Astrocyte (in vitro differentiated cells and primary cell): ENCODE measurements at regions not wholly inside any gene's neighbourhood (a gene's known extent, or its start where the extent isn't known, plus 50 kb on each side); places are given as distances from the start of the nearest gene placed in this dataset.

Experiments used
- DNase-seq: peaks from one replicate; pipeline ENCODE4 v3.0.0-alpha.2; 2010; ENCODE audit warnings: low read depth
- FAIRE-seq: peaks from 2 replicates; lab custom pipeline; 2011; peaks lifted over from hg19 to GRCh38; lab: Jason Lieb, UNC
- H2AFZ ChIP-seq: 2 replicates; pipeline ENCODE4 v1.6.0; 2012; ENCODE audit warnings: low read depth, low read length, inconsistent platforms
- H3K27ac ChIP-seq: 2 replicates; pipeline ENCODE4 v1.5.1; 2011; ENCODE audit warnings: low read depth, low read length, inconsistent platforms
- H3K27me3 ChIP-seq: 2 replicates; pipeline ENCODE4 v1.6.0; 2011; ENCODE audit warnings: low read length, inconsistent platforms; ENCODE audit not compliant: insufficient read depth
- H3K36me3 ChIP-seq: 2 replicates; pipeline ENCODE4 v1.5.1; 2011; ENCODE audit warnings: low read length, inconsistent platforms; ENCODE audit not compliant: insufficient read depth
- H3K4me1 ChIP-seq: 2 replicates; pipeline ENCODE4 v1.5.1; 2011; ENCODE audit warnings: low read length, inconsistent platforms; ENCODE audit not compliant: insufficient read depth
- H3K4me2 ChIP-seq: 2 replicates; pipeline ENCODE4 v1.6.0; 2012; ENCODE audit warnings: low read length, inconsistent platforms
- H3K4me3 ChIP-seq: 2 replicates; pipeline ENCODE4 v1.5.1; 2011; ENCODE audit warnings: low read depth, mild to moderate bottlenecking, low read length, inconsistent platforms; ENCODE audit not compliant: insufficient read depth
- H3K79me2 ChIP-seq: 2 replicates; pipeline ENCODE4 v1.6.0; 2012; ENCODE audit warnings: mild to moderate bottlenecking, low read length, inconsistent platforms; ENCODE audit not compliant: insufficient read depth
- H3K9ac ChIP-seq: 2 replicates; pipeline ENCODE4 v1.6.0; 2012; ENCODE audit warnings: mild to moderate bottlenecking, low read length, inconsistent platforms
- H3K9me3 ChIP-seq: 2 replicates; pipeline ENCODE4 v1.5.1; 2012; ENCODE audit warnings: low read depth, mild to moderate bottlenecking, low read length, inconsistent platforms; ENCODE audit not compliant: insufficient read depth
- H4K20me1 ChIP-seq: 2 replicates; pipeline ENCODE4 v1.6.0; 2012; ENCODE audit warnings: low read length, inconsistent platforms; ENCODE audit not compliant: insufficient read depth
- H3K27ac Mint-ChIP-seq: one replicate; pipeline ENCODE4 v1.8.0; 2021; ENCODE audit warnings: mild to moderate bottlenecking, mixed read lengths; ENCODE audit not compliant: unreplicated experiment
- H3K27me3 Mint-ChIP-seq: one replicate; pipeline ENCODE4 v1.8.0; 2021; ENCODE audit warnings: low read depth, mixed read lengths; ENCODE audit not compliant: unreplicated experiment
- H3K36me3 Mint-ChIP-seq: one replicate; pipeline ENCODE4 v1.8.0; 2021; ENCODE audit warnings: low read depth, mixed read lengths; ENCODE audit not compliant: unreplicated experiment
- H3K4me1 Mint-ChIP-seq: one replicate; pipeline ENCODE4 v1.8.0; 2021; ENCODE audit warnings: low read depth, mixed read lengths; ENCODE audit not compliant: unreplicated experiment
- H3K4me3 Mint-ChIP-seq: one replicate; pipeline ENCODE4 v1.8.0; 2021; ENCODE audit warnings: mild to moderate bottlenecking, moderate library complexity, mixed read lengths; ENCODE audit not compliant: unreplicated experiment
- H3K9me3 Mint-ChIP-seq: one replicate; pipeline ENCODE4 v1.8.0; 2021; ENCODE audit warnings: mild to moderate bottlenecking, mixed read lengths; ENCODE audit not compliant: unreplicated experiment
- CTCF ChIP-seq: IDR thresholded peaks from 2 replicates; pipeline ENCODE4 v1.5.1; 2011; ENCODE audit warnings: low read depth, mild to moderate bottlenecking, inconsistent platforms, low read length, moderate library complexity; ENCODE audit not compliant: insufficient read depth
- EZH2 ChIP-seq: IDR thresholded peaks from 2 replicates; pipeline ENCODE4 v1.6.1; 2012; ENCODE audit warnings: mild to moderate bottlenecking, low read length, inconsistent platforms; ENCODE audit not compliant: insufficient read depth

- no peaks in the 10 kb centered on the region for H4K20me1 ChIP-seq
- no peaks in the 10 kb centered on the region for H3K4me1 Mint-ChIP-seq
- TF ChIP-seq CTCF, result no peak
- no peak overlapping the region for H2AFZ ChIP-seq
- H3K27ac ChIP-seq, result no peak overlapping the region
- H3K9me3 ChIP-seq, result no peaks in the 10 kb centered on the region
- no peaks in the 10 kb centered on the region for H3K36me3 ChIP-seq
- no peak overlapping the region for H3K4me3 ChIP-seq
- H3K27me3 Mint-ChIP-seq, result no peaks in the 10 kb centered on the region
- H3K4me2 ChIP-seq, result no peak overlapping the region
- no peak overlapping the region for H3K27ac Mint-ChIP-seq
- no peaks in the 10 kb centered on the region for H3K36me3 Mint-ChIP-seq
- FAIRE-seq (no peak), DNase-seq (no peak)
- no peaks in the 10 kb centered on the region for H3K27me3 ChIP-seq
- H3K9ac ChIP-seq, result no peak overlapping the region
- H3K4me3 Mint-ChIP-seq, result no peak overlapping the region
- no peaks in the 10 kb centered on the region for H3K4me1 ChIP-seq
- peaks cover 2% of the 10 kb centered on the region for H3K9me3 Mint-ChIP-seq
- H3K79me2 ChIP-seq, result no peaks in the 10 kb centered on the region
These were observed 606.6 kb downstream of the ELAVL2 start for GRCh38 chr9:23219471-23219870.

- Histone ChIP-seq H2AFZ (no peak overlapping the region), H3K4me3 (no peak overlapping the region), H4K20me1 (no peaks in the 10 kb centered on the region), H3K9me3 (no peaks in the 10 kb centered on the region), H3K4me1 (no peaks in the 10 kb centered on the region), H3K27ac (no peak overlapping the region), H3K27me3 (no peaks in the 10 kb centered on the region), H3K36me3 (no peaks in the 10 kb centered on the region), H3K4me2 (no peak overlapping the region), H3K9ac (no peak overlapping the region), H3K79me2 (no peaks in the 10 kb centered on the region)
- FAIRE-seq, result no peak
- no peak overlapping the region for H3K27ac Mint-ChIP-seq
- TF ChIP-seq CTCF, result no peak
- TF ChIP-seq EZH2, result no peak
- H3K9me3 Mint-ChIP-seq, result peaks cover 2% of the 10 kb centered on the region
- H3K4me3 Mint-ChIP-seq, result no peak overlapping the region
- no peak for DNase-seq
- H3K4me1 Mint-ChIP-seq, result no peaks in the 10 kb centered on the region
- no peaks in the 10 kb centered on the region for H3K27me3 Mint-ChIP-seq
- no peaks in the 10 kb centered on the region for H3K36me3 Mint-ChIP-seq
These were observed 605.9 kb downstream of the ELAVL2 start for GRCh38 chr9:23220171-23220570.

GRCh38 chr9:23220957-23221356 lies 605.1 kb downstream of the ELAVL2 start:
- H3K4me1 ChIP-seq, result no peaks in the 10 kb centered on the region
- H3K4me3 ChIP-seq, result no peak overlapping the region
- FAIRE-seq (no peak), DNase-seq (no peak)
- H3K27ac Mint-ChIP-seq, result no peak overlapping the region
- no peak for TF ChIP-seq EZH2
- TF ChIP-seq CTCF, result no peak
- H3K4me1 Mint-ChIP-seq, result no peaks in the 10 kb centered on the region
- no peaks in the 10 kb centered on the region for H4K20me1 ChIP-seq
- H3K79me2 ChIP-seq, result no peaks in the 10 kb centered on the region
- H3K36me3 Mint-ChIP-seq, result no peaks in the 10 kb centered on the region
- no peak overlapping the region for H3K4me3 Mint-ChIP-seq
- no peak overlapping the region for H3K4me2 ChIP-seq
- no peak overlapping the region for H2AFZ ChIP-seq
- H3K36me3 ChIP-seq, result no peaks in the 10 kb centered on the region
- H3K9me3 Mint-ChIP-seq, result peaks cover 2% of the 10 kb centered on the region
- no peak overlapping the region for H3K27ac ChIP-seq
- H3K9me3 ChIP-seq, result no peaks in the 10 kb centered on the region
- H3K9ac ChIP-seq, result no peak overlapping the region
- H3K27me3 ChIP-seq, result no peaks in the 10 kb centered on the region
- H3K27me3 Mint-ChIP-seq, result no peaks in the 10 kb centered on the region
